Endothelial cell of umbilical vein (primary cell): ENCODE measurements at regions not wholly inside any gene's neighbourhood (a gene's known extent, or its start where the extent isn't known, plus 50 kb on each side); places are given as distances from the start of the nearest gene placed in this dataset.

Experiments used
- FOS ChIP-seq: IDR thresholded peaks from 2 replicates; pipeline ENCODE4 v1.6.1; 2011; ENCODE audit warnings: mild to moderate bottlenecking, low read length, moderate library complexity, borderline replicate concordance; ENCODE audit not compliant: insufficient read depth
- GATA2 ChIP-seq: IDR thresholded peaks from 2 replicates; pipeline ENCODE4 v1.7.0; 2011; ENCODE audit warnings: low read depth, mild to moderate bottlenecking, moderate library complexity, mixed read lengths, low read length; ENCODE audit not compliant: insufficient read length, insufficient read depth
- MAX ChIP-seq: IDR thresholded peaks from 2 replicates; pipeline ENCODE4 v1.6.1; 2011; ENCODE audit not compliant: insufficient read depth, insufficient read length

GRCh38 chr12:40614923-40615322, 77.3 kb upstream of the CNTN1 start:
- no peak for TF ChIP-seq MAX
- no peak for TF ChIP-seq GATA2
- no peak for TF ChIP-seq FOS
